GM23248 (cell line): ENCODE measurements at regions not wholly inside any gene's neighbourhood (a gene's known extent, or its start where the extent isn't known, plus 50 kb on each side); places are given as distances from the start of the nearest gene placed in this dataset.

Experiments used
- DNase-seq: peaks from one replicate; pipeline ENCODE4 v3.0.0-alpha.2; 2015
- H2AFZ ChIP-seq: fragments of 200-600 bp; sonication (generic); 2 replicates; pipeline ENCODE4 v1.6.1; 2016; ENCODE audit warnings: antibody characterized with exemption
- H3F3A ChIP-seq: fragments of 200-600 bp; sonication (generic); 2 replicates; pipeline ENCODE4 v1.6.1; 2016; ENCODE audit warnings: mild to moderate bottlenecking, antibody characterized with exemption, mixed run types; ENCODE audit not compliant: insufficient read depth
- H3K27ac ChIP-seq: fragments of 200-600 bp; sonication (generic); 2 replicates; pipeline ENCODE4 v1.5.1; 2016; ENCODE audit warnings: mild to moderate bottlenecking
- H3K27me3 ChIP-seq: fragments of 200-600 bp; sonication (generic); replicated peaks from 2 replicates; pipeline ENCODE4 v1.6.1; 2016; ENCODE audit warnings: mild to moderate bottlenecking; ENCODE audit not compliant: insufficient read depth
- H3K36me3 ChIP-seq: fragments of 200-600 bp; sonication (generic); 2 replicates; pipeline ENCODE4 v1.6.1; 2016; ENCODE audit warnings: low read depth, mild to moderate bottlenecking
- H3K4me1 ChIP-seq: fragments of 200-600 bp; sonication (generic); 2 replicates; pipeline ENCODE4 v1.6.1; 2016; ENCODE audit warnings: mild to moderate bottlenecking; ENCODE audit not compliant: insufficient read depth
- H3K4me2 ChIP-seq: fragments of 200-600 bp; sonication (generic); one replicate; pipeline ENCODE4 v1.6.1; 2016; ENCODE audit warnings: mild to moderate bottlenecking; ENCODE audit not compliant: unreplicated experiment
- H3K4me3 ChIP-seq: fragments of 200-600 bp; sonication (generic); 2 replicates; pipeline ENCODE4 v1.5.1; 2016; ENCODE audit warnings: mild to moderate bottlenecking
- H3K79me2 ChIP-seq: fragments of 200-600 bp; sonication (generic); 2 replicates; pipeline ENCODE4 v1.6.1; 2016; ENCODE audit warnings: mild to moderate bottlenecking; ENCODE audit not compliant: insufficient read depth
- H3K9ac ChIP-seq: fragments of 200-600 bp; sonication (generic); 2 replicates; pipeline ENCODE4 v1.6.1; 2016; ENCODE audit warnings: mild to moderate bottlenecking
- H3K9me2 ChIP-seq: fragments of 200-600 bp; sonication (generic); 2 replicates; pipeline ENCODE4 v1.6.1; 2016; ENCODE audit warnings: mixed run types, mild to moderate bottlenecking, moderate library complexity; ENCODE audit not compliant: insufficient read depth
- H3K9me3 ChIP-seq: fragments of 200-600 bp; sonication (generic); one replicate; pipeline ENCODE4 v1.6.1; 2017; ENCODE audit warnings: low read depth
- H4K20me1 ChIP-seq: fragments of 200-600 bp; sonication (generic); 2 replicates; pipeline ENCODE4 v1.6.0; 2016; ENCODE audit not compliant: insufficient read depth
- EZH2 ChIP-seq: fragments of 200-600 bp; sonication (generic); IDR thresholded peaks from 2 replicates; pipeline ENCODE4 v1.6.1; 2018; ENCODE audit warnings: antibody characterized with exemption, mild to moderate bottlenecking; ENCODE audit not compliant: insufficient read depth, poor library complexity, severe bottlenecking
- EZH2phosphoT487 ChIP-seq: fragments of 200-600 bp; sonication (generic); IDR thresholded peaks from 2 replicates; pipeline ENCODE4 v1.6.1; 2018; ENCODE audit warnings: antibody characterized with exemption, moderate library complexity, mild to moderate bottlenecking, low read depth; ENCODE audit not compliant: insufficient read depth
- WGBS, 2 experiments: methylation state at CpG; one replicate each; pipeline ENCODE4 v1.1.6; 2015 to 2017; ENCODE audit warnings: low lambda C conversion rate in 2 of 2, low coverage in 1 of 2; ENCODE audit errors: missing lambda C conversion rate in 2 of 2; 5-methylcytosine and 5-hydroxymethylcytosine counted together
- in situ Hi-C: fragments of 300-500 bp; cut with MboI; formaldehyde crosslinking; loops from 2 replicates; pipeline ENCODE4 v1.15.0; 2020

DNA sequence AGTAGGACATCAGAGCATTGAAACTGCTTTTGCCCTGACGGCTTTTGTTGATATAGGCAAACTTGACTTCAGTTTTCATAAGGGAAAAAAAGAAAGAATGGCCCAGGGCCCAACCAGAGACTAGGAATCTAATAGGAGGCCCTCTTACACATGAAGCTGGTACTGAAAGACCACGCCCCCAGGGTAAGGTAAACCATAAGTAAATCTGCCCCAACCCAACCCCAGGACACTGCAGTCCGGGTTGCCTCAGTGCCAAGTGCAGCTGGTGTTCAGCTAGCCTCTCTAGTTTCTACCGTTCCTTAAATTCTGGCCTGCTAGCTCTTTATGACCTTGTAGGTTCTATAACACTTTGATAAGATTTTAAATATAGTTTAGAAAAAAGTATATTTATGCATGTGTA lies 136.7 kb downstream of the AQP9 start:
- Histone ChIP-seq H3F3A (no peaks in the 10 kb centered on the region), H4K20me1 (no peaks in the 10 kb centered on the region), H3K9me3 (no peaks in the 10 kb centered on the region), H3K9ac (no peak overlapping the region), H3K27ac (no peak overlapping the region), H2AFZ (no peak overlapping the region), H3K9me2 (no peaks in the 10 kb centered on the region), H3K27me3 (no peaks in the 10 kb centered on the region), H3K4me1 (no peaks in the 10 kb centered on the region), H3K4me3 (no peak overlapping the region), H3K79me2 (no peaks in the 10 kb centered on the region), H3K36me3 (0 out of 2 replicates have a peak, but pooled peaks cover 4% of the 10 kb centered on the region), H3K4me2 (no peak overlapping the region)
- in situ Hi-C loops, result no loop called here
- TF ChIP-seq EZH2, result no peak
- no peak for DNase-seq
- WGBS, 2 experiments, result 66 to 67% methylated on average over 4 of the region's 4 CpGs

- Histone ChIP-seq H3K36me3 (0 out of 2 replicates have a peak, but pooled peaks cover 4% of the 10 kb centered on the region), H3K9me2 (no peaks in the 10 kb centered on the region), H3K4me1 (no peaks in the 10 kb centered on the region), H3K9ac (no peak overlapping the region), H3K27me3 (no peaks in the 10 kb centered on the region), H4K20me1 (no peaks in the 10 kb centered on the region), H3K4me3 (no peak overlapping the region), H2AFZ (no peak overlapping the region), H3K9me3 (no peaks in the 10 kb centered on the region), H3K79me2 (no peaks in the 10 kb centered on the region), H3K27ac (no peak overlapping the region), H3F3A (no peaks in the 10 kb centered on the region), H3K4me2 (no peak overlapping the region)
- 91 to 97% methylated on average over 3 of the region's 3 CpGs for WGBS, 2 experiments
- no peak for TF ChIP-seq EZH2
- no peak for TF ChIP-seq EZH2phosphoT487
- in situ Hi-C loops, result no loop called here
- DNase-seq, result no peak
Measured at GRCh38 chr15:58275785-58276184, 137.6 kb downstream of the AQP9 start.

DNA sequence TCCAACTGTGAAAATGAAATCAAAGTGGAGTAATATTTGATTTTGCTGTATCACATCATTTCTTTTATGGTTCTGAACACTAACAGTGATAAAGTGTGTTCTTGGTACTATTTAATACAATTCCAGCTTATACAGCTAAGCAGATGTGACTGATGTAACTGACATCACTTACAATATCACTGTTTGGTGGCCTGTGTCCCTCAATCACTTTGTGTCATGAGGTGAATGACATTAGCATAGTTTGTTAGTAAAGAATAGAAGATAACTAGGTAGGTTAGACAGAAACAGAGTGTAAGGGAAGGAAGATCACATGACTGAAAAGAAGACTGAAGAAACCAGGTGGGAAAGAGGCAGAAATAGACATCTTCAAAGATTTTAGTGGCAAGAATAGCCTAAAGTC lies 138.7 kb downstream of the AQP9 start:
- no peak overlapping the region for H3K9ac ChIP-seq
- H3F3A ChIP-seq, result no peaks in the 10 kb centered on the region
- no peaks in the 10 kb centered on the region for H3K36me3 ChIP-seq
- no peaks in the 10 kb centered on the region for H3K9me2 ChIP-seq
- H3K4me3 ChIP-seq, result no peak overlapping the region
- H4K20me1 ChIP-seq, result no peaks in the 10 kb centered on the region
- no peaks in the 10 kb centered on the region for H3K4me1 ChIP-seq
- no peaks in the 10 kb centered on the region for H3K79me2 ChIP-seq
- no peaks in the 10 kb centered on the region for H3K9me3 ChIP-seq
- TF ChIP-seq EZH2phosphoT487, result no peak
- in situ Hi-C loops, result no loop called here
- no peak for DNase-seq
- H3K27ac ChIP-seq, result no peak overlapping the region
- no peak overlapping the region for H2AFZ ChIP-seq
- H3K4me2 ChIP-seq, result no peak overlapping the region
- no peaks in the 10 kb centered on the region for H3K27me3 ChIP-seq

- Histone ChIP-seq H3K4me3 (no peak overlapping the region), H3K4me1 (no peaks in the 10 kb centered on the region), H3K9ac (no peak overlapping the region), H3F3A (no peaks in the 10 kb centered on the region), H3K9me2 (no peaks in the 10 kb centered on the region), H3K27me3 (no peaks in the 10 kb centered on the region), H2AFZ (no peak overlapping the region), H3K9me3 (no peaks in the 10 kb centered on the region), H3K4me2 (no peak overlapping the region), H3K27ac (no peak overlapping the region), H3K36me3 (no peaks in the 10 kb centered on the region), H3K79me2 (no peaks in the 10 kb centered on the region), H4K20me1 (no peaks in the 10 kb centered on the region)
- 73 to 92% methylated on average over 1 of the region's 1 CpG for WGBS, 2 experiments
- TF ChIP-seq EZH2phosphoT487, result no peak
- no peak for TF ChIP-seq EZH2
- in situ Hi-C loops, result no loop called here
- DNase-seq, result no peak
Measured at GRCh38 chr15:58277333-58277732, 139.2 kb downstream of the AQP9 start.

GRCh38 chr15:58279106-58279505 lies 140.9 kb downstream of the AQP9 start:
- Histone ChIP-seq H3K36me3 (no peaks in the 10 kb centered on the region), H3K9ac (no peak overlapping the region), H2AFZ (no peak overlapping the region), H3K9me2 (no peaks in the 10 kb centered on the region), H3K4me2 (no peak overlapping the region), H4K20me1 (no peaks in the 10 kb centered on the region), H3K27me3 (no peaks in the 10 kb centered on the region), H3K9me3 (no peaks in the 10 kb centered on the region), H3K4me1 (no peaks in the 10 kb centered on the region), H3K27ac (no peak overlapping the region), H3K79me2 (no peaks in the 10 kb centered on the region), H3F3A (no peaks in the 10 kb centered on the region), H3K4me3 (no peak overlapping the region)
- no peak for DNase-seq
- in situ Hi-C loops, result no loop called here
- TF ChIP-seq EZH2phosphoT487 (no peak), EZH2 (no peak)
- 65 to 66% methylated on average over 3 of the region's 3 CpGs for WGBS, 2 experiments
